T-cell (primary cell): ENCODE measurements at regions not wholly inside any gene's neighbourhood (a gene's known extent, or its start where the extent isn't known, plus 50 kb on each side); places are given as distances from the start of the nearest gene placed in this dataset.
"Not testable (repeated sequence)": the region's sequence is repeated elsewhere in the genome, so short reads cannot be mapped to it uniquely, and the experiment has no call there.

ENCODE experiments used
- ATAC-seq, 4 experiments: fragments of 200-7000 bp in 3 of 4; fragments of 150-1000 bp in 1 of 4; cut with Tn5 transposase; replicated peaks in 1 of 4; 1 replicate in 3 of 4; 2 replicates in 1 of 4; pipeline ENCODE4 v1.10.0; 2021; ENCODE audit warnings: moderate library complexity in 3 of 4, mild to moderate bottlenecking in 2 of 4, moderate number of reproducible peaks in 1 of 4
- CTCF ChIA-PET, 2 donors: fragments of 300-600 bp; sonication (Branson Sonifier 250); formaldehyde crosslinking; loops; one replicate each; lab custom pipeline; 2022; ENCODE audit warnings: antibody characterized with exemption in 2 of 2; lab: Charles Lee
- POLR2A ChIA-PET, 2 donors: fragments of 300-600 bp; sonication (Branson Sonifier 250); formaldehyde crosslinking; loops; one replicate each; lab custom pipeline; 2022; ENCODE audit warnings: antibody characterized with exemption in 2 of 2; lab: Charles Lee
- DNase-seq, 35 experiments: peaks; one replicate each; pipeline versions ENCODE4 v3.0.0 to v3.0.0-alpha.2; 2013 to 2023
- H3K27ac ChIP-seq: one replicate; pipeline ENCODE4 v1.5.1; 2013; ENCODE audit warnings: low read length
- H3K27me3 ChIP-seq, 2 experiments: replicated peaks in 1 of 2; 1 replicate in 1 of 2; 2 replicates in 1 of 2; pipeline versions ENCODE4 v1.6.1 to v1.7.0; 2013; ENCODE audit warnings: low read length in 1 of 2, mixed read lengths in 1 of 2; ENCODE audit not compliant: control insufficient read depth in 2 of 2, insufficient read depth in 2 of 2; ENCODE audit errors: extremely low read depth in 1 of 2
- H3K36me3 ChIP-seq, 2 donors: 1 replicate in 1 of 2; 2 replicates in 1 of 2; pipeline versions ENCODE4 v1.6.1 to v1.7.0; 2013; ENCODE audit warnings: low read length in 1 of 2; ENCODE audit not compliant: control insufficient read depth in 2 of 2, insufficient read depth in 1 of 2; ENCODE audit errors: extremely low read depth in 1 of 2
- H3K4me1 ChIP-seq, 2 experiments: 1 replicate in 1 of 2; 2 replicates in 1 of 2; pipeline versions ENCODE4 v1.6.1 to v1.7.0; 2013; ENCODE audit warnings: low read length in 2 of 2, mixed read lengths in 1 of 2; ENCODE audit not compliant: insufficient read depth in 2 of 2, control insufficient read depth in 1 of 2; ENCODE audit errors: extremely low read depth in 1 of 2
- H3K4me3 ChIP-seq, 2 donors: 1 replicate in 1 of 2; 2 replicates in 1 of 2; pipeline versions ENCODE4 v1.5.1 to v1.7.0; 2013; ENCODE audit warnings: mild to moderate bottlenecking in 2 of 2, low read length in 1 of 2, moderate library complexity in 1 of 2; ENCODE audit not compliant: control insufficient read depth in 1 of 2; ENCODE audit errors: extremely low read depth in 1 of 2
- H3K9me3 ChIP-seq: 2 replicates; pipeline ENCODE4 v1.7.0; 2013
- H3K27ac Mint-ChIP-seq, 2 donors: one replicate each; pipeline ENCODE4 v1.8.0; 2020 to 2021; ENCODE audit warnings: mild to moderate bottlenecking in 2 of 2, mixed read lengths in 2 of 2
- H3K27me3 Mint-ChIP-seq, 2 donors: one replicate each; pipeline ENCODE4 v1.8.0; 2021 to 2022; ENCODE audit warnings: mixed read lengths in 2 of 2
- H3K36me3 Mint-ChIP-seq: one replicate; pipeline ENCODE4 v1.8.0; 2021; ENCODE audit warnings: mixed read lengths
- H3K4me1 Mint-ChIP-seq, 3 donors: one replicate each; pipeline ENCODE4 v1.8.0; 2020 to 2022; ENCODE audit warnings: mixed read lengths in 3 of 3, mild to moderate bottlenecking in 1 of 3
- H3K4me3 Mint-ChIP-seq, 3 donors: one replicate each; pipeline ENCODE4 v1.8.0; 2020 to 2022; ENCODE audit warnings: mild to moderate bottlenecking in 3 of 3, mixed read lengths in 3 of 3, moderate library complexity in 3 of 3
- H3K9me3 Mint-ChIP-seq, 3 donors: one replicate each; pipeline ENCODE4 v1.8.0; 2020 to 2022; ENCODE audit warnings: mixed read lengths in 3 of 3
- WGBS: methylation state at CpG from one replicate; pipeline ENCODE4 v1.1.5; 2013; ENCODE audit warnings: missing lambda C conversion rate; ENCODE audit not compliant: insufficient coverage; 5-methylcytosine and 5-hydroxymethylcytosine counted together

DNA sequence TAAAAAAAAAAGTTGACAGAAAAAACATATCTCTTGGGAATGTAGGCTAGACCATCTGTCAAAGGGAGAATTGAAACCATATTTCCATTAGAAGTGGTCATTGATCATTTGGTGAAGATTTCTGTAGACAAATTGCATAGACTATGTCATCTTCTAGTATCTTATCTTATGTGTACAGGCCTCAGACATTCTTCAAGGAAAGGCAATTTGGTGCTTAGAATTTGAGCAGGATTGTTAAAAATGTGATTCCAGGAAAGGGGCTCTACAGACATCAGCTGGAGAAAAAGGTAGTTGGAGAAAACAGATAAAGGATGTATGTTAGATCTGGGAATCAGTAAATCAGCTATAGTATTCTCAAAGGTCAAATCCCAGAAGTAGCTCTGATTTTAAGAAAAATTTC, 627.1 kb downstream of the TMTC2 start:
- DNase-seq (no peak), ATAC-seq (no peak)
- Histone ChIP-seq H3K27me3 (no peaks in the 10 kb centered on the region), H3K9me3 (no peaks in the 10 kb centered on the region), H3K27ac (no peak overlapping the region), H3K4me1 (no peaks in the 10 kb centered on the region), H3K36me3 (no peaks in the 10 kb centered on the region), H3K4me3 (no peak overlapping the region)
- Mint-ChIP-seq H3K9me3 (peaks cover 0 to 9% (median 0%) of the 10 kb centered on the region in 3 donors), H3K27ac (no peak overlapping the region), H3K4me3 (no peak overlapping the region), H3K4me1 (no peaks in the 10 kb centered on the region), H3K36me3 (no peaks in the 10 kb centered on the region), H3K27me3 (no peaks in the 10 kb centered on the region)
- POLR2A ChIA-PET = no interaction called here
- CTCF ChIA-PET = no interaction called here

- Mint-ChIP-seq H3K36me3 (no peaks in the 10 kb centered on the region), H3K27me3 (no peaks in the 10 kb centered on the region), H3K4me1 (no peaks in the 10 kb centered on the region), H3K9me3 (peaks cover 0 to 9% (median 0%) of the 10 kb centered on the region in 3 donors), H3K4me3 (no peak overlapping the region), H3K27ac (no peak overlapping the region)
- Histone ChIP-seq H3K4me3 (no peak overlapping the region), H3K9me3 (no peaks in the 10 kb centered on the region), H3K4me1 (no peaks in the 10 kb centered on the region), H3K27ac (no peak overlapping the region), H3K36me3 (no peaks in the 10 kb centered on the region), H3K27me3 (no peaks in the 10 kb centered on the region)
- ATAC-seq = no peak
- ChIA-PET CTCF (no interaction called here), POLR2A (no interaction called here)
- no peak for DNase-seq
- WGBS = no CpG with 5 or more reads among the region's 2 CpGs
These were observed 626.6 kb downstream of the TMTC2 start for GRCh38 chr12:83313322-83313721.

GRCh38 chr12:83276904-83277303, 590.2 kb downstream of the TMTC2 start:
- POLR2A ChIA-PET = no interaction called here
- no peak for ATAC-seq
- H3K4me1 ChIP-seq = no peaks in the 10 kb centered on the region
- H3K4me3 ChIP-seq = no peak overlapping the region
- H3K27me3 ChIP-seq = no peaks in the 10 kb centered on the region
- H3K9me3 Mint-ChIP-seq = peaks cover 2 to 12% (median 4%) of the 10 kb centered on the region in 3 donors
- H3K4me3 Mint-ChIP-seq = no peak overlapping the region
- CTCF ChIA-PET = no interaction called here
- H3K4me1 Mint-ChIP-seq = no peaks in the 10 kb centered on the region
- no peaks in the 10 kb centered on the region for H3K27me3 Mint-ChIP-seq
- no peaks in the 10 kb centered on the region for H3K36me3 Mint-ChIP-seq
- no peak overlapping the region for H3K27ac ChIP-seq
- no peak for DNase-seq
- no peak overlapping the region for H3K27ac Mint-ChIP-seq
- WGBS = no CpG with 5 or more reads among the region's 1 CpG
- H3K9me3 ChIP-seq = no peaks in the 10 kb centered on the region
- no peaks in the 10 kb centered on the region for H3K36me3 ChIP-seq

- Mint-ChIP-seq H3K4me1 (no peaks in the 10 kb centered on the region), H3K4me3 (no peak overlapping the region), H3K9me3 (peaks cover 7 to 12% (median 7%) of the 10 kb centered on the region in 3 donors), H3K36me3 (no peaks in the 10 kb centered on the region), H3K27ac (no peak overlapping the region), H3K27me3 (no peaks in the 10 kb centered on the region)
- Histone ChIP-seq H3K4me1 (no peaks in the 10 kb centered on the region), H3K4me3 (no peak overlapping the region), H3K27ac (no peak overlapping the region), H3K9me3 (no peaks in the 10 kb centered on the region), H3K36me3 (no peaks in the 10 kb centered on the region), H3K27me3 (no peaks in the 10 kb centered on the region)
- WGBS = no CpG with 5 or more reads among the region's 2 CpGs
- CTCF ChIA-PET = no interaction called here
- no peak for DNase-seq
- no peak for ATAC-seq
- POLR2A ChIA-PET = no interaction called here
These were observed 584.5 kb downstream of the TMTC2 start for GRCh38 chr12:83271201-83271600.

- Histone ChIP-seq H3K4me1 (no peaks in the 10 kb centered on the region), H3K27ac (no peak overlapping the region), H3K4me3 (no peak overlapping the region), H3K27me3 (no peaks in the 10 kb centered on the region), H3K36me3 (no peaks in the 10 kb centered on the region), H3K9me3 (no peaks in the 10 kb centered on the region)
- peaks cover 2 to 12% (median 2%) of the 10 kb centered on the region in 3 donors for H3K9me3 Mint-ChIP-seq
- no peaks in the 10 kb centered on the region for H3K4me1 Mint-ChIP-seq
- no peaks in the 10 kb centered on the region for H3K27me3 Mint-ChIP-seq
- H3K4me3 Mint-ChIP-seq = no peak overlapping the region
- no peak overlapping the region for H3K27ac Mint-ChIP-seq
- no peak for ATAC-seq
- ChIA-PET POLR2A (no interaction called here), CTCF (no interaction called here)
- H3K36me3 Mint-ChIP-seq = no peaks in the 10 kb centered on the region
- DNase-seq = no peak
These were observed 579.1 kb downstream of the TMTC2 start for GRCh38 chr12:83265808-83266207.

DNA sequence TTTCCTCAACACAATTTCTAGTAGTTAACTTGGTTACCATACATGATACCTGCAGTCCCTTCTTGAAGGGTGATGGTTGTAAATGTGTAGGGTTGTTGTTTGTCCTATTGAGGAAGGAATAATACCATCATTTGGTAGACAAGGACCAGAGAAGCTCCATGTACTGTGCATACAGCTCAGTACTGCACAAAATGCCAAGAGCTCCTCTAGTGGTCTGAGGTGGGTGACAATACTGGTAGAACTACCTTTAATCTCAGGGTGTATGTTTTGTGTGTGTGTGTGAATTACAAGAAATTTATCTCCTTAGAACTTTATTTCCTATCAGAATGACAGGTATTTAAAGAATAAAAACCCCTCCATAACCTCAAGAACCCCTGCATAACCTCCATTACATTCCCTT, 575.3 kb downstream of the TMTC2 start:
- Mint-ChIP-seq H3K4me3 (no peak overlapping the region), H3K27me3 (no peaks in the 10 kb centered on the region), H3K36me3 (no peaks in the 10 kb centered on the region), H3K27ac (no peak overlapping the region), H3K4me1 (no peaks in the 10 kb centered on the region), H3K9me3 (peaks cover 0 to 2% (median 2%) of the 10 kb centered on the region in 3 donors)
- no peaks in the 10 kb centered on the region for H3K36me3 ChIP-seq
- DNase-seq (no peak), ATAC-seq (no peak)
- no peaks in the 10 kb centered on the region for H3K9me3 ChIP-seq
- H3K27ac ChIP-seq = no peak overlapping the region
- H3K27me3 ChIP-seq = no peaks in the 10 kb centered on the region
- ChIA-PET POLR2A (no interaction called here), CTCF (no interaction called here)
- H3K4me1 ChIP-seq = no peaks in the 10 kb centered on the region
- H3K4me3 ChIP-seq = no peak overlapping the region

- H3K36me3 Mint-ChIP-seq, H3K9me3 ChIP-seq, CTCF ChIA-PET, H3K4me1 ChIP-seq, ATAC-seq, H3K4me1 Mint-ChIP-seq, H3K36me3 ChIP-seq, H3K27ac ChIP-seq, H3K9me3 Mint-ChIP-seq, H3K4me3 Mint-ChIP-seq, DNase-seq, H3K4me3 ChIP-seq, H3K27me3 Mint-ChIP-seq, H3K27me3 ChIP-seq, H3K27ac Mint-ChIP-seq: not testable (repeated sequence)
- no CpG with 5 or more reads among the region's 3 CpGs for WGBS
- POLR2A ChIA-PET = interaction anchor here in 1 of 2 donors (0.7 kb wide), 1 partner anchor 37 kb away, joined by 3 read pairs; no protein-coding TSS in a partner anchor
These were observed 573.4 kb downstream of the TMTC2 start for GRCh38 chr12:83260126-83260525.
